Activated CD4-positive, alpha-beta T cell treated with anti-CD3 and anti-CD28 coated beads, Interleukin-2, amount 50 U/mL, for 4 hours (primary cell): ENCODE measurements at regions not wholly inside any gene's neighbourhood (a gene's known extent, or its start where the extent isn't known, plus 50 kb on each side); places are given as distances from the start of the nearest gene placed in this dataset.
"Not testable (repeated sequence)": the region's sequence is repeated elsewhere in the genome, so short reads cannot be mapped to it uniquely, and the experiment has no call there.

ENCODE experiments used
- DNase-seq, 2 experiments: peaks; one replicate each; pipeline ENCODE4 v3.0.0-alpha.2; 2020

- DNase-seq = no peak
Observed at GRCh38 chr6:25127076-25127837, 151.9 kb upstream of the CARMIL1 start.

- no peak for DNase-seq
Observed at GRCh38 chr6:25130518-25130917, 148.7 kb upstream of the CARMIL1 start.

- DNase-seq = no peak
Observed at GRCh38 chr6:25132934-25133333, 146.2 kb upstream of the CARMIL1 start.

GRCh38 chr6:25133568-25133967 is 145.6 kb upstream of the CARMIL1 start:
- no peak for DNase-seq

- no peak for DNase-seq
Observed at GRCh38 chr6:25136854-25137253, 142.3 kb upstream of the CARMIL1 start.

- no peak for DNase-seq
Observed at GRCh38 chr6:25137480-25137879, 141.7 kb upstream of the CARMIL1 start.

- no peak for DNase-seq
Observed at GRCh38 chr6:25137916-25138232, 141.3 kb upstream of the CARMIL1 start.

GRCh38 chr6:25138233-25138933 is 140.8 kb upstream of the CARMIL1 start:
- peak; percentile 56 to 57 for DNase-seq

- no peak for DNase-seq
Observed at GRCh38 chr6:25138934-25139415, 140.2 kb upstream of the CARMIL1 start.

- DNase-seq = not testable (repeated sequence)
Observed at GRCh38 chr6:25139608-25140007, 139.6 kb upstream of the CARMIL1 start.

GRCh38 chr6:25142506-25142905 is 136.7 kb upstream of the CARMIL1 start:
- no peak for DNase-seq

GRCh38 chr6:25144919-25145318 is 134.3 kb upstream of the CARMIL1 start:
- no peak for DNase-seq

- DNase-seq = no peak
Observed at GRCh38 chr6:25147223-25147622, 132.0 kb upstream of the CARMIL1 start.

- no peak for DNase-seq
Observed at GRCh38 chr6:25150031-25150430, 129.1 kb upstream of the CARMIL1 start.

- no peak for DNase-seq
Observed at GRCh38 chr6:25150863-25151262, 128.3 kb upstream of the CARMIL1 start.

- DNase-seq = no peak
Observed at GRCh38 chr6:25153079-25153478, 126.1 kb upstream of the CARMIL1 start.

GRCh38 chr6:25154034-25154596 is 125.1 kb upstream of the CARMIL1 start:
- DNase-seq = no peak

GRCh38 chr6:25155211-25155610 is 124.0 kb upstream of the CARMIL1 start:
- no peak for DNase-seq

- no peak for DNase-seq
Observed at GRCh38 chr6:25156123-25156522, 123.1 kb upstream of the CARMIL1 start.

GRCh38 chr6:25157183-25157582 is 122.0 kb upstream of the CARMIL1 start:
- DNase-seq = no peak

GRCh38 chr6:25157842-25158241 is 121.3 kb upstream of the CARMIL1 start:
- DNase-seq = no peak

GRCh38 chr6:25160134-25160533 is 119.0 kb upstream of the CARMIL1 start:
- not testable (repeated sequence) for DNase-seq

GRCh38 chr6:25165177-25165576 is 114.0 kb upstream of the CARMIL1 start:
- DNase-seq = no peak

GRCh38 chr6:25165800-25166199 is 113.4 kb upstream of the CARMIL1 start:
- no peak for DNase-seq
